ENCODE measurements at regions not wholly inside any gene's neighbourhood (a gene's known extent, or its start where the extent isn't known, plus 50 kb on each side); places are given as distances from the start of the nearest gene placed in this dataset.

GRCh38 chr11:129733981-129734380, 81.7 kb upstream of the TMEM45B start:
- TF ChIP-seq CTCF (IDR thresholded peaks at IDR 0.05), result no peak
- TF ChIP-seq POLR2AphosphoS5 (IDR thresholded peaks at IDR 0.05), result no peak
- no peak for TF ChIP-seq EP300 (IDR thresholded peaks at IDR 0.05)
- no peak for TF ChIP-seq POLR2A (IDR thresholded peaks at IDR 0.05)
